ENCODE measurements at regions not wholly inside any gene's neighbourhood (a gene's known extent, or its start where the extent isn't known, plus 50 kb on each side); places are given as distances from the start of the nearest gene placed in this dataset.
"Not testable (repeated sequence)": the region's sequence is repeated elsewhere in the genome, so short reads cannot be mapped to it uniquely, and the experiment has no call there.

DNA sequence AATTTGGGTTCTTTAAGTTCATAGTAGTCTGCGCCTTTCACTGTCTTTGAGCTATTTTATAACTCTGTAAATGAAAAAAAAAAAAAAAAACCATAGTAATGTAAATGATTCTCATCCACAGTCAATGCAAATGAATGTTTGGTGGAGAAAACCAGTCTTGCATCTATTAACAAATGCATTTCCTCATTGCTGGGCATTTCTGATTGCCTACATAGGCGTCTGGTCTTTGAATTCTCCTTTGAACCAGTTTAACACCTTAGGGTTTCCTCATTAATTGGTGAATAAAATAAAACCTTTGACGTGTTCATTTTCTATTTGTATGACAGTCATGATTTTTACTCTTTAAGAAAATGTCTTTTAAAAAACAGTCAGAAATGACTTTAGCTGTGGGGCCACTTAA lies 114.8 kb downstream of the C12orf75 start:
- Histone ChIP-seq H3K27me3 (ENCODE audit: control insufficient read depth, insufficient read depth, low read length) (no peaks in the 10 kb centered on the region), H3K36me3 (ENCODE audit: control insufficient read depth in 2 of 3, insufficient read depth in 3 of 3, low read length in 3 of 3) (no peaks in the 10 kb centered on the region), H3K4me1 (ENCODE audit: control insufficient read depth in 2 of 3, insufficient read depth in 2 of 3, low read depth in 1 of 3, low read length in 3 of 3) (no peaks in the 10 kb centered on the region), H3K27ac (ENCODE audit: low read depth in 2 of 2, low read length in 2 of 2) (no peak overlapping the region), H3K9me3 (ENCODE audit: control insufficient read depth in 2 of 3, insufficient read depth in 1 of 3, low read length in 3 of 3) (no peaks in the 10 kb centered on the region), H3K9ac (ENCODE audit: low read length in 3 of 3) (no peak overlapping the region), H3K4me3 (ENCODE audit: low read length in 3 of 3) (no peak overlapping the region)
- DNase-seq (no peak), FAIRE-seq (no peak)
- intact Hi-C loops (cut with DNase I) = no loop called here
- TF ChIP-seq, protein P1, sequence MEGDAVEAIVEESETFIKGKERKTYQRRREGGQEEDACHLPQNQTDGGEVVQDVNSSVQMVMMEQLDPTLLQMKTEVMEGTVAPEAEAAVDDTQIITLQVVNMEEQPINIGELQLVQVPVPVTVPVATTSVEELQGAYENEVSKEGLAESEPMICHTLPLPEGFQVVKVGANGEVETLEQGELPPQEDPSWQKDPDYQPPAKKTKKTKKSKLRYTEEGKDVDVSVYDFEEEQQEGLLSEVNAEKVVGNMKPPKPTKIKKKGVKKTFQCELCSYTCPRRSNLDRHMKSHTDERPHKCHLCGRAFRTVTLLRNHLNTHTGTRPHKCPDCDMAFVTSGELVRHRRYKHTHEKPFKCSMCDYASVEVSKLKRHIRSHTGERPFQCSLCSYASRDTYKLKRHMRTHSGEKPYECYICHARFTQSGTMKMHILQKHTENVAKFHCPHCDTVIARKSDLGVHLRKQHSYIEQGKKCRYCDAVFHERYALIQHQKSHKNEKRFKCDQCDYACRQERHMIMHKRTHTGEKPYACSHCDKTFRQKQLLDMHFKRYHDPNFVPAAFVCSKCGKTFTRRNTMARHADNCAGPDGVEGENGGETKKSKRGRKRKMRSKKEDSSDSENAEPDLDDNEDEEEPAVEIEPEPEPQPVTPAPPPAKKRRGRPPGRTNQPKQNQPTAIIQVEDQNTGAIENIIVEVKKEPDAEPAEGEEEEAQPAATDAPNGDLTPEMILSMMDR (IDR thresholded peaks at IDR 0.05; ENCODE audit: borderline replicate concordance, extremely low read depth, insufficient read depth) = no peak

DNA sequence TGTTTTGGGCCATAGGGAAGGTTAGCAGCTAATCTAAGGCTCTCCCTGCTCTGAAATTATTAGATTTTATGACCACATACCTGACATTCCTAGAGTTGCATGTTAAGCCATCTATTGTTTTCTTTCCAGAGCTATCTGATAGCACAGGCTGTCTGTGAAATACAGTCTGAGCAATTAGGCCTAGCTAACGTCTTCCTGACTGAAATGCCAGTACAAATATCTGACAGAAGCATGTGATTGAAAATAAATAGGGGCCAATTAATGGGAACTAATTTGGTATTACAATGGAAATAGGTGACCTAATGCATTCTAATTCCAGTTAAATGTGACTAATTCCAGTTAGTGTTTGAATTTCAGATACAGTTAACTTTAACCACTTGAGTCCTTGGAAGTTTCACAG lies 115.2 kb downstream of the C12orf75 start:
- Histone ChIP-seq H3K4me3 (ENCODE audit: low read length in 3 of 3) (no peak overlapping the region), H3K27me3 (ENCODE audit: control insufficient read depth, insufficient read depth, low read length) (no peaks in the 10 kb centered on the region), H3K9ac (ENCODE audit: low read length in 3 of 3) (no peak overlapping the region), H3K27ac (ENCODE audit: low read depth in 2 of 2, low read length in 2 of 2) (peak overlapping the region in 1 of 2 donors; percentile 23), H3K9me3 (ENCODE audit: control insufficient read depth in 2 of 3, insufficient read depth in 1 of 3, low read length in 3 of 3) (no peaks in the 10 kb centered on the region), H3K4me1 (ENCODE audit: control insufficient read depth in 2 of 3, insufficient read depth in 2 of 3, low read depth in 1 of 3, low read length in 3 of 3) (no peaks in the 10 kb centered on the region), H3K36me3 (ENCODE audit: control insufficient read depth in 2 of 3, insufficient read depth in 3 of 3, low read length in 3 of 3) (no peaks in the 10 kb centered on the region)
- TF ChIP-seq, protein P1 (IDR thresholded peaks at IDR 0.05; ENCODE audit: borderline replicate concordance, extremely low read depth, insufficient read depth) = no peak
- FAIRE-seq (no peak), DNase-seq (peak in 3 of 5 donors; percentile 12 to 75 (median 73))
- intact Hi-C loops (cut with DNase I) = no loop called here

DNA sequence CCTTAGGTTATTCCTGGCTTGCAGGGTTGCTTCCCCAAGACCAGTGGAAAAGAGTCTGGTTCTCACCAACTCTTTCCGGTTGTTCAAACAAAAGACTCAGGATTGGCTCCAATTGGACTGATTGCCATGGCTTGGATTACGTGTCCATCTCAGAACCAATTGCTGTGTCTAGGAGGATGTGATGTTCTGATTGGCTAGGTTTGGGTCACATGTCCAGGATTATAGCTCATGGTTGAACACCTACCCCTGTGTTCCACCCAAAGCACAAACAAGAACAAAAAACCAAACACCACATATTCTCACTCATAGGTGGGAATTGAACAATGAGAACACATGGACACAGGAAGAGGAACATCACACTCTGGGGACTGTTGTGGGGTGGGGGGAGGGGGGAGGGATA lies 116.0 kb downstream of the C12orf75 start:
- H3K27ac ChIP-seq (ENCODE audit: low read depth in 2 of 2, low read length in 2 of 2); DNase-seq; H3K9me3 ChIP-seq (ENCODE audit: control insufficient read depth in 2 of 3, insufficient read depth in 1 of 3, low read length in 3 of 3); H3K36me3 ChIP-seq (ENCODE audit: control insufficient read depth in 2 of 3, insufficient read depth in 3 of 3, low read length in 3 of 3); H3K4me3 ChIP-seq (ENCODE audit: low read length in 3 of 3); intact Hi-C loops (cut with DNase I); H3K27me3 ChIP-seq (ENCODE audit: control insufficient read depth, insufficient read depth, low read length); H3K9ac ChIP-seq (ENCODE audit: low read length in 3 of 3); H3K4me1 ChIP-seq (ENCODE audit: control insufficient read depth in 2 of 3, insufficient read depth in 2 of 3, low read depth in 1 of 3, low read length in 3 of 3); FAIRE-seq: not testable (repeated sequence)

DNA sequence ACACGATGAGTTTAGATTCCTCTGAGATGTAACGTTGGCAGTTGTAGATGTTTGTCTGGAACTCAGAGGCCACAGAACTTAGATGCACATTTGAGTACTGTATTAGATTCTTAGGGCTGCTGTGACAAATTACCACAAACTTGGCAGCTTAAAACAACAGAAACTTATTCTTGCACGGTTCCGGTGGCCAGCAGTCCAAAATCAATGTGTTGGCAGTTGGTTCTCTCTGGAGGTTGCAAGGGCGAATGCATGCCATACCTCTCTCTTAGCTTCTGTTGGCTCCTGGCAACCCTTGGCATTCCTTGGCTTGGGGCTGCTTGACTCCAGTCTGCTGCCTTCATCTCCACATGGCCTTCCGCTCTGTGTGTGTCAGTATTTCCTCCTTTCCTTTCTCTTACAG lies 118.9 kb downstream of the C12orf75 start:
- intact Hi-C loops (cut with DNase I) = no loop called here
- Histone ChIP-seq H3K27me3 (ENCODE audit: control insufficient read depth, insufficient read depth, low read length) (no peaks in the 10 kb centered on the region), H3K36me3 (ENCODE audit: control insufficient read depth in 2 of 3, insufficient read depth in 3 of 3, low read length in 3 of 3) (no peaks in the 10 kb centered on the region), H3K9me3 (ENCODE audit: control insufficient read depth in 2 of 3, insufficient read depth in 1 of 3, low read length in 3 of 3) (no peaks in the 10 kb centered on the region), H3K4me1 (ENCODE audit: control insufficient read depth in 2 of 3, insufficient read depth in 2 of 3, low read depth in 1 of 3, low read length in 3 of 3) (no peaks in the 10 kb centered on the region), H3K27ac (ENCODE audit: low read depth in 2 of 2, low read length in 2 of 2) (no peak overlapping the region), H3K4me3 (ENCODE audit: low read length in 3 of 3) (no peak overlapping the region), H3K9ac (ENCODE audit: low read length in 3 of 3) (no peak overlapping the region)
- TF ChIP-seq, protein P1 (IDR thresholded peaks at IDR 0.05; ENCODE audit: borderline replicate concordance, extremely low read depth, insufficient read depth) = no peak
- DNase-seq (no peak), FAIRE-seq (no peak)

All from kidney (tissue), 13 donors.